Fibroblast of lung (primary cell): ENCODE measurements at regions not wholly inside any gene's neighbourhood (a gene's known extent, or its start where the extent isn't known, plus 50 kb on each side); places are given as distances from the start of the nearest gene placed in this dataset.

Experiments
- DNase-seq, 2 donors: peaks; one replicate each; pipeline versions ENCODE4 v3.0.0 to v3.0.0-alpha.2; 2010; ENCODE audit warnings: low read depth in 2 of 2
- H2AFZ ChIP-seq: 2 replicates; pipeline ENCODE4 v1.5.1; 2012; ENCODE audit warnings: low read length, control low read depth, inconsistent platforms
- H3K27ac ChIP-seq: 2 replicates; pipeline ENCODE4 v1.5.1; 2011; ENCODE audit warnings: low read length, control low read depth; ENCODE audit not compliant: insufficient read depth
- H3K27me3 ChIP-seq: 2 replicates; pipeline ENCODE4 v1.5.1; 2011; ENCODE audit warnings: mild to moderate bottlenecking, low read length; ENCODE audit not compliant: control insufficient read depth, insufficient read depth
- H3K36me3 ChIP-seq: 2 replicates; pipeline ENCODE4 v1.5.1; 2011; ENCODE audit warnings: low read length; ENCODE audit not compliant: control insufficient read depth, insufficient read depth
- H3K4me1 ChIP-seq: 2 replicates; pipeline ENCODE4 v1.5.1; 2011; ENCODE audit warnings: low read length; ENCODE audit not compliant: control insufficient read depth, insufficient read depth; ENCODE audit errors: extremely low read depth
- H3K4me2 ChIP-seq: 2 replicates; pipeline ENCODE4 v1.5.1; 2011; ENCODE audit warnings: low read length, control low read depth; ENCODE audit not compliant: insufficient read depth; ENCODE audit errors: extremely low read depth
- H3K4me3 ChIP-seq, 4 experiments: fragments of 200-600 bp in 1 of 4; sonication (generic) in 1 of 4; replicated peaks in 1 of 4; 2 replicates each; pipeline ENCODE4 v1.5.1; 2011 to 2016; ENCODE audit warnings: low read length in 4 of 4, low read depth in 3 of 4, mild to moderate bottlenecking in 3 of 4, control low read depth in 2 of 4, inconsistent platforms in 1 of 4, mixed read lengths in 1 of 4; ENCODE audit not compliant: insufficient read depth in 1 of 4; ENCODE audit errors: control extremely low read depth in 1 of 4
- H3K79me2 ChIP-seq: 2 replicates; pipeline ENCODE4 v1.5.1; 2012; ENCODE audit warnings: mild to moderate bottlenecking, low read length, inconsistent platforms; ENCODE audit not compliant: control insufficient read depth, insufficient read depth
- H3K9ac ChIP-seq: 2 replicates; pipeline ENCODE4 v1.5.1; 2011; ENCODE audit warnings: mild to moderate bottlenecking, low read length, control low read depth; ENCODE audit not compliant: insufficient read depth
- H3K9me3 ChIP-seq: 2 replicates; pipeline ENCODE4 v1.5.1; 2012; ENCODE audit warnings: low read depth, low read length; ENCODE audit not compliant: control insufficient read depth, insufficient read depth
- H4K20me1 ChIP-seq: 2 replicates; pipeline ENCODE4 v1.5.1; 2011; ENCODE audit warnings: low read length; ENCODE audit not compliant: control insufficient read depth, insufficient read depth; ENCODE audit errors: extremely low read depth
- CTCF ChIP-seq, 2 donors: IDR thresholded peaks in 1 of 2; conservative IDR thresholded peaks in 1 of 2; 1 replicate in 1 of 2; 2 replicates in 1 of 2; pipeline ENCODE4 v1.5.1; 2011 to 2012; ENCODE audit warnings: low read length in 2 of 2, control low read depth in 1 of 2, inconsistent platforms in 1 of 2, low read depth in 1 of 2, mild to moderate bottlenecking in 1 of 2
- EZH2 ChIP-seq: IDR thresholded peaks from 2 replicates; pipeline ENCODE4 v1.5.1; 2012; ENCODE audit warnings: low read length, control low read depth, mild to moderate bottlenecking; ENCODE audit errors: missing control alignments

- H3K4me3 ChIP-seq = no peak overlapping the region
- H3K79me2 ChIP-seq = no peaks in the 10 kb centered on the region
- no peak for DNase-seq
- no peak overlapping the region for H2AFZ ChIP-seq
- no peak overlapping the region for H3K9ac ChIP-seq
- H3K4me2 ChIP-seq = no peak overlapping the region
- TF ChIP-seq CTCF (conservative IDR thresholded peaks at IDR 0.05 in 1 of 2, IDR thresholded peaks at IDR 0.05 in 1 of 2; ENCODE audit: low read depth in 1 of 2, low read length in 2 of 2) = no peak
- no peak for TF ChIP-seq EZH2
- no peaks in the 10 kb centered on the region for H3K27me3 ChIP-seq
- H4K20me1 ChIP-seq = no peaks in the 10 kb centered on the region
- H3K36me3 ChIP-seq = no peaks in the 10 kb centered on the region
- no peaks in the 10 kb centered on the region for H3K9me3 ChIP-seq
- no peak overlapping the region for H3K27ac ChIP-seq
- H3K4me1 ChIP-seq = no peaks in the 10 kb centered on the region
Observed at GRCh38 chr22:26974034-26974433, 316.6 kb downstream of the MIAT start.

GRCh38 chr22:26974914-26975803, 317.8 kb downstream of the MIAT start:
- H4K20me1 ChIP-seq = no peaks in the 10 kb centered on the region

GRCh38 chr22:26975865-26976264, 318.5 kb downstream of the MIAT start:
- Histone ChIP-seq H3K9me3 (no peaks in the 10 kb centered on the region), H3K9ac (no peak overlapping the region), H3K36me3 (no peaks in the 10 kb centered on the region), H2AFZ (no peak overlapping the region), H3K4me3 (no peak overlapping the region), H3K79me2 (no peaks in the 10 kb centered on the region), H4K20me1 (no peaks in the 10 kb centered on the region), H3K27ac (no peak overlapping the region), H3K27me3 (no peaks in the 10 kb centered on the region), H3K4me2 (no peak overlapping the region), H3K4me1 (no peaks in the 10 kb centered on the region)
- TF ChIP-seq CTCF (conservative IDR thresholded peaks at IDR 0.05 in 1 of 2, IDR thresholded peaks at IDR 0.05 in 1 of 2; ENCODE audit: low read depth in 1 of 2, low read length in 2 of 2) = no peak
- no peak for TF ChIP-seq EZH2
- DNase-seq = no peak

More at GRCh38 chr22:26974914-26975803, 317.8 kb downstream of the MIAT start:
- H3K4me2 ChIP-seq = no peak overlapping the region
- TF ChIP-seq CTCF (conservative IDR thresholded peaks at IDR 0.05 in 1 of 2, IDR thresholded peaks at IDR 0.05 in 1 of 2; ENCODE audit: low read depth in 1 of 2, low read length in 2 of 2) (no peak), EZH2 (no peak)
- H3K27ac ChIP-seq = no peak overlapping the region
- H2AFZ ChIP-seq = no peak overlapping the region
- no peaks in the 10 kb centered on the region for H3K27me3 ChIP-seq
- no peak overlapping the region for H3K4me3 ChIP-seq
- no peaks in the 10 kb centered on the region for H3K9me3 ChIP-seq
- H3K9ac ChIP-seq = no peak overlapping the region
- no peaks in the 10 kb centered on the region for H3K79me2 ChIP-seq
- H3K4me1 ChIP-seq = no peaks in the 10 kb centered on the region
- peak in 1 of 2 donors; percentile 59 for DNase-seq
- H3K36me3 ChIP-seq = no peaks in the 10 kb centered on the region
